K562 (cell line): ENCODE measurements at regions not wholly inside any gene's neighbourhood (a gene's known extent, or its start where the extent isn't known, plus 50 kb on each side); places are given as distances from the start of the nearest gene placed in this dataset.

Experiments used
- CEBPB ChIP-seq: fragments of 450-650 bp; IDR thresholded peaks from 2 replicates; pipeline ENCODE4 v1.6.1; 2016; ENCODE audit warnings: missing genetic modification characterization, missing compliant biosample characterization
- CHD2 ChIP-seq: IDR thresholded peaks from 2 replicates; pipeline ENCODE4 v1.6.1; 2011; ENCODE audit warnings: low read depth, low read length
- SIRT6 ChIP-seq: IDR thresholded peaks from one replicate; pipeline ENCODE4 v1.6.1; 2012; ENCODE audit warnings: low read depth, mild to moderate bottlenecking, control low read depth, inconsistent platforms, low read length, moderate library complexity
- TEAD2 ChIP-seq: fragments of 450-650 bp; IDR thresholded peaks from 2 replicates; pipeline ENCODE4 v1.6.1; 2016; ENCODE audit warnings: missing genetic modification characterization, control low read depth, missing compliant biosample characterization
- ZKSCAN8 ChIP-seq: fragments of 200-800 bp; sonication (Bioruptor generic); IDR thresholded peaks from 2 replicates; pipeline ENCODE4 v1.6.1; 2016; ENCODE audit warnings: missing genetic modification characterization, missing compliant biosample characterization
- ZNF3 ChIP-seq: fragments of 250-450 bp; sonication (Bioruptor Pico); IDR thresholded peaks from 2 replicates; pipeline ENCODE4 v1.5.0; 2021; ENCODE audit warnings: mild to moderate bottlenecking, moderate library complexity
- TF ChIP-seq, protein P1 (sequence below): sonication (generic); formaldehyde crosslinking; IDR thresholded peaks from 2 replicates; pipeline ENCODE4 v1.8.0; 2023; ENCODE audit warnings: mild to moderate bottlenecking, missing genetic modification reagents
- TF ChIP-seq, protein P2 (sequence below): fragments of 150-350 bp; conservative IDR thresholded peaks from 2 replicates; pipeline ENCODE4 v1.6.1; 2014; ENCODE audit warnings: low read length
- TF ChIP-seq, protein P3 (sequence below), 3 experiments: IDR thresholded peaks in 2 of 3; conservative IDR thresholded peaks in 1 of 3; 2 replicates each; pipeline ENCODE4 v1.5.1; 2011 to 2012; ENCODE audit warnings: low read length in 3 of 3, mild to moderate bottlenecking in 3 of 3, control low read depth in 2 of 3, improper control_type of control experiment in 1 of 3, inconsistent platforms in 1 of 3, low read depth in 1 of 3, mixed read lengths in 1 of 3, moderate library complexity in 1 of 3; ENCODE audit not compliant: insufficient read depth in 2 of 3
- TF ChIP-seq, protein P4 (sequence below): fragments of 150-350 bp; IDR thresholded peaks from 2 replicates; pipeline ENCODE4 v1.6.1; 2014; ENCODE audit warnings: low read depth, mild to moderate bottlenecking, low read length, borderline replicate concordance

DNA sequence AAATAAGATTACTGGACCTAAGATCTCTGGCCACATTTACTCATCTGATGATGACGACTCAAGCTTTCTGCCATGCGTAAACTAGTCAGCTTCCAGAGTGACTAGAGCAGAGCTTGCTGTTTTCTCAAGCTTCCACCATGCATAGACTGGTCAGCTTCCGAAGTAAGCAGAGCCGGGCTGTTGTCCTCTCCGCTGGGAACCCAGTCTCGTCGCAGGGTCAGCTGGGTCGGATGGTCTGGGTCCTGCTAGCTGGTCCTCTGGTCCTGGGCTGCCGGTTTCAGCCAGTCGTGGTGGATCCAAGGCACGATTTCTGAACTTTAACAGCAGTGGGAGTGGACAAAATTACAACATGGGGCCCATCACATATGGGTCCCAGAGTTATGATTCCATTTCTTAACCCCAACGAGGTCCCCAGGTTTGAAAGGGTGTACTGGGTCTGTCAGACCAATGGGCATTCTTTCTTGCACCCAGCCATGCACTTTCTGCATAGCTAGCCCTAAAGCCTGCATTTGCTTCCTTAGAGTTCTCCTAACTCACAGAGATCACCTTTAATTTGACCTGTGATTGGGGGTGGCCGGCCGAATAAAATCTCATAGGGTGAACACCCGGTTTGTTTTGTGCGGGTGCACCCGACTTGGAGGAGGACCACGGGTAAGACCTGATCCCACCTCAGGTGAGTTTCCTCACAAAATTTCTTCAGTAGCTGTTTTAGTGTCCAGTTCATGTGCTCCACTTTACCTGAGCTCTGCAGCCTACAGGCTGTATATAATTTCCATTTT, 1312.8 kb downstream of the TMEM121 start:
- TF ChIP-seq, protein P1, sequence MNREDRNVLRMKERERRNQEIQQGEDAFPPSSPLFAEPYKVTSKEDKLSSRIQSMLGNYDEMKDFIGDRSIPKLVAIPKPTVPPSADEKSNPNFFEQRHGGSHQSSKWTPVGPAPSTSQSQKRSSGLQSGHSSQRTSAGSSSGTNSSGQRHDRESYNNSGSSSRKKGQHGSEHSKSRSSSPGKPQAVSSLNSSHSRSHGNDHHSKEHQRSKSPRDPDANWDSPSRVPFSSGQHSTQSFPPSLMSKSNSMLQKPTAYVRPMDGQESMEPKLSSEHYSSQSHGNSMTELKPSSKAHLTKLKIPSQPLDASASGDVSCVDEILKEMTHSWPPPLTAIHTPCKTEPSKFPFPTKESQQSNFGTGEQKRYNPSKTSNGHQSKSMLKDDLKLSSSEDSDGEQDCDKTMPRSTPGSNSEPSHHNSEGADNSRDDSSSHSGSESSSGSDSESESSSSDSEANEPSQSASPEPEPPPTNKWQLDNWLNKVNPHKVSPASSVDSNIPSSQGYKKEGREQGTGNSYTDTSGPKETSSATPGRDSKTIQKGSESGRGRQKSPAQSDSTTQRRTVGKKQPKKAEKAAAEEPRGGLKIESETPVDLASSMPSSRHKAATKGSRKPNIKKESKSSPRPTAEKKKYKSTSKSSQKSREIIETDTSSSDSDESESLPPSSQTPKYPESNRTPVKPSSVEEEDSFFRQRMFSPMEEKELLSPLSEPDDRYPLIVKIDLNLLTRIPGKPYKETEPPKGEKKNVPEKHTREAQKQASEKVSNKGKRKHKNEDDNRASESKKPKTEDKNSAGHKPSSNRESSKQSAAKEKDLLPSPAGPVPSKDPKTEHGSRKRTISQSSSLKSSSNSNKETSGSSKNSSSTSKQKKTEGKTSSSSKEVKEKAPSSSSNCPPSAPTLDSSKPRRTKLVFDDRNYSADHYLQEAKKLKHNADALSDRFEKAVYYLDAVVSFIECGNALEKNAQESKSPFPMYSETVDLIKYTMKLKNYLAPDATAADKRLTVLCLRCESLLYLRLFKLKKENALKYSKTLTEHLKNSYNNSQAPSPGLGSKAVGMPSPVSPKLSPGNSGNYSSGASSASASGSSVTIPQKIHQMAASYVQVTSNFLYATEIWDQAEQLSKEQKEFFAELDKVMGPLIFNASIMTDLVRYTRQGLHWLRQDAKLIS (CRISPR knock-in tag), result no peak
- TF ChIP-seq ZNF3 (CRISPR knock-in tag), result no peak
- TF ChIP-seq TEAD2 (tag), result no peak
- TF ChIP-seq, protein P2, sequence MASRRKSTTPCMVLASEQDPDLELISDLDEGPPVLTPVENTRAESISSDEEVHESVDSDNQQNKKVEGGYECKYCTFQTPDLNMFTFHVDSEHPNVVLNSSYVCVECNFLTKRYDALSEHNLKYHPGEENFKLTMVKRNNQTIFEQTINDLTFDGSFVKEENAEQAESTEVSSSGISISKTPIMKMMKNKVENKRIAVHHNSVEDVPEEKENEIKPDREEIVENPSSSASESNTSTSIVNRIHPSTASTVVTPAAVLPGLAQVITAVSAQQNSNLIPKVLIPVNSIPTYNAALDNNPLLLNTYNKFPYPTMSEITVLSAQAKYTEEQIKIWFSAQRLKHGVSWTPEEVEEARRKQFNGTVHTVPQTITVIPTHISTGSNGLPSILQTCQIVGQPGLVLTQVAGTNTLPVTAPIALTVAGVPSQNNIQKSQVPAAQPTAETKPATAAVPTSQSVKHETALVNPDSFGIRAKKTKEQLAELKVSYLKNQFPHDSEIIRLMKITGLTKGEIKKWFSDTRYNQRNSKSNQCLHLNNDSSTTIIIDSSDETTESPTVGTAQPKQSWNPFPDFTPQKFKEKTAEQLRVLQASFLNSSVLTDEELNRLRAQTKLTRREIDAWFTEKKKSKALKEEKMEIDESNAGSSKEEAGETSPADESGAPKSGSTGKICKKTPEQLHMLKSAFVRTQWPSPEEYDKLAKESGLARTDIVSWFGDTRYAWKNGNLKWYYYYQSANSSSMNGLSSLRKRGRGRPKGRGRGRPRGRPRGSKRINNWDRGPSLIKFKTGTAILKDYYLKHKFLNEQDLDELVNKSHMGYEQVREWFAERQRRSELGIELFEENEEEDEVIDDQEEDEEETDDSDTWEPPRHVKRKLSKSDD, result no peak
- no peak for TF ChIP-seq CHD2
- TF ChIP-seq, protein P3, sequence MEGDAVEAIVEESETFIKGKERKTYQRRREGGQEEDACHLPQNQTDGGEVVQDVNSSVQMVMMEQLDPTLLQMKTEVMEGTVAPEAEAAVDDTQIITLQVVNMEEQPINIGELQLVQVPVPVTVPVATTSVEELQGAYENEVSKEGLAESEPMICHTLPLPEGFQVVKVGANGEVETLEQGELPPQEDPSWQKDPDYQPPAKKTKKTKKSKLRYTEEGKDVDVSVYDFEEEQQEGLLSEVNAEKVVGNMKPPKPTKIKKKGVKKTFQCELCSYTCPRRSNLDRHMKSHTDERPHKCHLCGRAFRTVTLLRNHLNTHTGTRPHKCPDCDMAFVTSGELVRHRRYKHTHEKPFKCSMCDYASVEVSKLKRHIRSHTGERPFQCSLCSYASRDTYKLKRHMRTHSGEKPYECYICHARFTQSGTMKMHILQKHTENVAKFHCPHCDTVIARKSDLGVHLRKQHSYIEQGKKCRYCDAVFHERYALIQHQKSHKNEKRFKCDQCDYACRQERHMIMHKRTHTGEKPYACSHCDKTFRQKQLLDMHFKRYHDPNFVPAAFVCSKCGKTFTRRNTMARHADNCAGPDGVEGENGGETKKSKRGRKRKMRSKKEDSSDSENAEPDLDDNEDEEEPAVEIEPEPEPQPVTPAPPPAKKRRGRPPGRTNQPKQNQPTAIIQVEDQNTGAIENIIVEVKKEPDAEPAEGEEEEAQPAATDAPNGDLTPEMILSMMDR (IDR thresholded peaks at IDR 0.05 in 2 of 3, conservative IDR thresholded peaks at IDR 0.05 in 1 of 3; ENCODE audit: insufficient read depth in 2 of 3, low read depth in 1 of 3, low read length in 3 of 3), result no peak
- TF ChIP-seq, protein P4, sequence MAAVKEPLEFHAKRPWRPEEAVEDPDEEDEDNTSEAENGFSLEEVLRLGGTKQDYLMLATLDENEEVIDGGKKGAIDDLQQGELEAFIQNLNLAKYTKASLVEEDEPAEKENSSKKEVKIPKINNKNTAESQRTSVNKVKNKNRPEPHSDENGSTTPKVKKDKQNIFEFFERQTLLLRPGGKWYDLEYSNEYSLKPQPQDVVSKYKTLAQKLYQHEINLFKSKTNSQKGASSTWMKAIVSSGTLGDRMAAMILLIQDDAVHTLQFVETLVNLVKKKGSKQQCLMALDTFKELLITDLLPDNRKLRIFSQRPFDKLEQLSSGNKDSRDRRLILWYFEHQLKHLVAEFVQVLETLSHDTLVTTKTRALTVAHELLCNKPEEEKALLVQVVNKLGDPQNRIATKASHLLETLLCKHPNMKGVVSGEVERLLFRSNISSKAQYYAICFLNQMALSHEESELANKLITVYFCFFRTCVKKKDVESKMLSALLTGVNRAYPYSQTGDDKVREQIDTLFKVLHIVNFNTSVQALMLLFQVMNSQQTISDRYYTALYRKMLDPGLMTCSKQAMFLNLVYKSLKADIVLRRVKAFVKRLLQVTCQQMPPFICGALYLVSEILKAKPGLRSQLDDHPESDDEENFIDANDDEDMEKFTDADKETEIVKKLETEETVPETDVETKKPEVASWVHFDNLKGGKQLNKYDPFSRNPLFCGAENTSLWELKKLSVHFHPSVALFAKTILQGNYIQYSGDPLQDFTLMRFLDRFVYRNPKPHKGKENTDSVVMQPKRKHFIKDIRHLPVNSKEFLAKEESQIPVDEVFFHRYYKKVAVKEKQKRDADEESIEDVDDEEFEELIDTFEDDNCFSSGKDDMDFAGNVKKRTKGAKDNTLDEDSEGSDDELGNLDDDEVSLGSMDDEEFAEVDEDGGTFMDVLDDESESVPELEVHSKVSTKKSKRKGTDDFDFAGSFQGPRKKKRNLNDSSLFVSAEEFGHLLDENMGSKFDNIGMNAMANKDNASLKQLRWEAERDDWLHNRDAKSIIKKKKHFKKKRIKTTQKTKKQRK, result no peak
- no peak for TF ChIP-seq CEBPB (tag)
- no peak for TF ChIP-seq SIRT6
- no peak for TF ChIP-seq ZKSCAN8 (CRISPR knock-in tag)
